GM23338 (cell line): ENCODE measurements at regions not wholly inside any gene's neighbourhood (a gene's known extent, or its start where the extent isn't known, plus 50 kb on each side); places are given as distances from the start of the nearest gene placed in this dataset.

Experiments
- ATAC-seq: fragments of 200-7000 bp; cut with Tn5 transposase; 3 replicates; pipeline ENCODE4 v1.9.1; 2020
- DNase-seq: peaks from one replicate; pipeline ENCODE4 v3.0.0-alpha.2; 2015; ENCODE audit warnings: low spot score
- H2AFZ ChIP-seq: fragments of 200-600 bp; sonication (generic); 2 replicates; pipeline ENCODE4 v1.8.0; 2016; ENCODE audit warnings: antibody characterized with exemption, mild to moderate bottlenecking, moderate library complexity
- H3F3A ChIP-seq: fragments of 200-600 bp; sonication (generic); replicated peaks from 2 replicates; pipeline ENCODE4 v1.8.0; 2017; ENCODE audit warnings: antibody characterized with exemption, mixed run types, low read depth
- H3K27ac ChIP-seq: fragments of 200-600 bp; sonication (generic); 2 replicates; pipeline ENCODE4 v1.6.1; 2016; ENCODE audit warnings: low read depth
- H3K27me3 ChIP-seq: fragments of 200-600 bp; sonication (generic); 2 replicates; pipeline ENCODE4 v1.8.0; 2016; ENCODE audit warnings: mild to moderate bottlenecking, mixed run types, moderate library complexity; ENCODE audit not compliant: insufficient read depth
- H3K36me3 ChIP-seq: fragments of 200-600 bp; sonication (generic); 2 replicates; pipeline ENCODE4 v1.8.0; 2016; ENCODE audit warnings: mild to moderate bottlenecking; ENCODE audit not compliant: insufficient read depth
- H3K4me1 ChIP-seq: fragments of 200-600 bp; sonication (generic); 2 replicates; pipeline ENCODE4 v1.8.0; 2016; ENCODE audit warnings: mild to moderate bottlenecking, moderate library complexity; ENCODE audit not compliant: insufficient read depth
- H3K4me2 ChIP-seq: fragments of 200-600 bp; sonication (generic); 2 replicates; pipeline ENCODE4 v1.7.1; 2017; ENCODE audit warnings: mixed run types
- H3K4me3 ChIP-seq: fragments of 200-600 bp; sonication (generic); 2 replicates; pipeline ENCODE4 v1.6.1; 2016; ENCODE audit warnings: mixed run types
- H3K79me2 ChIP-seq: fragments of 200-600 bp; sonication (generic); replicated peaks from 2 replicates; pipeline ENCODE4 v1.8.0; 2017; ENCODE audit warnings: mild to moderate bottlenecking; ENCODE audit not compliant: insufficient read depth
- H3K9me2 ChIP-seq: fragments of 200-600 bp; sonication (generic); 2 replicates; pipeline ENCODE4 v1.8.0; 2017; ENCODE audit not compliant: insufficient read depth
- H4K20me1 ChIP-seq: fragments of 200-600 bp; sonication (generic); replicated peaks from 2 replicates; pipeline ENCODE4 v1.8.0; 2017; ENCODE audit warnings: mild to moderate bottlenecking; ENCODE audit not compliant: insufficient read depth
- H3K27ac Mint-ChIP-seq: 2 replicates; pipeline ENCODE4 v1.8.0; 2020; ENCODE audit warnings: inconsistent platforms, mild to moderate bottlenecking, moderate library complexity, mixed read lengths
- H3K27me3 Mint-ChIP-seq: 3 replicates; pipeline ENCODE4 v1.8.0; 2022; ENCODE audit warnings: low read depth, mild to moderate bottlenecking, moderate library complexity, mixed read lengths, inconsistent platforms; ENCODE audit not compliant: insufficient read depth, poor library complexity
- H3K36me3 Mint-ChIP-seq: 3 replicates; pipeline ENCODE4 v1.8.0; 2021; ENCODE audit warnings: low read depth, mild to moderate bottlenecking, inconsistent platforms, moderate library complexity, mixed read lengths
- H3K4me1 Mint-ChIP-seq: 3 replicates; pipeline ENCODE4 v1.8.0; 2020; ENCODE audit warnings: mild to moderate bottlenecking, inconsistent platforms, mixed read lengths
- H3K4me3 Mint-ChIP-seq: 3 replicates; pipeline ENCODE4 v1.8.0; 2021; ENCODE audit warnings: moderate library complexity, mild to moderate bottlenecking, inconsistent platforms, mixed read lengths
- H3K9me3 Mint-ChIP-seq: 3 replicates; pipeline ENCODE4 v1.8.0; 2020; ENCODE audit warnings: moderate library complexity, mild to moderate bottlenecking, inconsistent platforms, mixed read lengths
- EZH2 ChIP-seq: fragments of 200-600 bp; sonication (generic); IDR thresholded peaks from one replicate; pipeline ENCODE4 v1.8.0; 2017; ENCODE audit warnings: antibody characterized with exemption, mild to moderate bottlenecking, low read depth; ENCODE audit not compliant: unreplicated experiment
- EZH2phosphoT487 ChIP-seq: fragments of 200-600 bp; sonication (generic); IDR thresholded peaks from one replicate; pipeline ENCODE4 v1.8.1; 2018; ENCODE audit warnings: antibody characterized with exemption; ENCODE audit not compliant: unreplicated experiment
- JUNB ChIP-seq: IDR thresholded peaks from one replicate; pipeline ENCODE4 v1.6.1; 2016; ENCODE audit warnings: antibody characterized with exemption; ENCODE audit not compliant: unreplicated experiment
- NANOG ChIP-seq: IDR thresholded peaks from 2 replicates; pipeline ENCODE4 v1.6.1; 2016; ENCODE audit warnings: antibody characterized with exemption, borderline replicate concordance
- POLR2AphosphoS5 ChIP-seq: IDR thresholded peaks from 2 replicates; pipeline ENCODE4 v1.6.1; 2016; ENCODE audit warnings: antibody characterized with exemption, low read depth
- ZNF114 ChIP-seq: fragments of 250-450 bp; sonication (Bioruptor Pico); IDR thresholded peaks from 2 replicates; pipeline ENCODE4 v1.5.0; 2020; ENCODE audit warnings: mild to moderate bottlenecking, moderate library complexity
- ZNF331 ChIP-seq: fragments of 250-450 bp; sonication (Bioruptor Pico); IDR thresholded peaks from 2 replicates; pipeline ENCODE4 v1.5.0; 2020; ENCODE audit warnings: low read depth, mild to moderate bottlenecking, moderate library complexity
- TF ChIP-seq, protein P1 (sequence below), 2 experiments: fragments of 200-600 bp in 1 of 2; sonication (generic) in 1 of 2; conservative IDR thresholded peaks; 2 replicates each; pipeline versions ENCODE4 v1.5.1 to v1.6.1; 2016 to 2017; ENCODE audit warnings: antibody characterized with exemption in 2 of 2, low read depth in 2 of 2, mild to moderate bottlenecking in 2 of 2, moderate library complexity in 1 of 2
- TF ChIP-seq, protein P2 (sequence below): fragments of 250-450 bp; sonication (Bioruptor Pico); IDR thresholded peaks from 2 replicates; pipeline ENCODE4 v1.5.0; 2020; ENCODE audit warnings: mild to moderate bottlenecking, moderate library complexity
- TF ChIP-seq, protein P3 (sequence below): IDR thresholded peaks from one replicate; pipeline ENCODE4 v1.6.1; 2018; ENCODE audit warnings: antibody characterized with exemption; ENCODE audit not compliant: unreplicated experiment

DNA sequence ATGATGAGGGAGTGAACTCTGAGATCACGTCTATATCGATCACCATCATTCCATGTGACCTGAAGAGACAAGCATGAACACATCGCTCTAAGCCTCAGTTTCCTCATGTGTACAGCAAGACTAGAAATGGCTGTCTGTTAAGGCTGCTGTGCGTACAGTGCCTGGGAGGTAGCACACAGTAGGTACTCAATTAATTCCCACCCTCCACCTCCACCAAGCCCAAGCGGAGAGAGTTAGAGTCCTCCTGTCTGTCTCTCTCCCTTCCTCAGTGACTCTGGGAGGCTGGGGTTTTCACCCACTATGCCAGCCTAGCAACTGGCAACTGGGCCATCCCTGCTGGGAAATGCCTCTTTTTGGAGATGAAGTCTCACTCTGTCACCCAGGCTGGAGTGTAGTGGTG, 318.3 kb upstream of the CCL2 start:
- Histone ChIP-seq H3K79me2 (no peaks in the 10 kb centered on the region), H3K4me1 (no peaks in the 10 kb centered on the region), H3K9me2 (0 out of 2 replicates have a peak, but pooled peaks cover 4% of the 10 kb centered on the region), H3K27ac (no peak overlapping the region), H3K36me3 (no peaks in the 10 kb centered on the region), H3K4me3 (no peak overlapping the region), H3K27me3 (no peaks in the 10 kb centered on the region), H2AFZ (no peak overlapping the region), H4K20me1 (no peaks in the 10 kb centered on the region; the same call in 1 of the 2 replicates), H3F3A (no peaks in the 10 kb centered on the region), H3K4me2 (no peak overlapping the region)
- H3K4me1 Mint-ChIP-seq: peaks cover 17% of the 10 kb centered on the region
- no peak overlapping the region for H3K27ac Mint-ChIP-seq
- H3K4me3 Mint-ChIP-seq: no peak overlapping the region
- peaks cover 8% of the 10 kb centered on the region for H3K27me3 Mint-ChIP-seq
- TF ChIP-seq NANOG (no peak), ZNF331 (CRISPR knock-in tag) (no peak), POLR2AphosphoS5 (no peak), EZH2phosphoT487 (no peak), JUNB (no peak), ZNF114 (CRISPR knock-in tag) (no peak), EZH2 (no peak)
- TF ChIP-seq, protein P1, sequence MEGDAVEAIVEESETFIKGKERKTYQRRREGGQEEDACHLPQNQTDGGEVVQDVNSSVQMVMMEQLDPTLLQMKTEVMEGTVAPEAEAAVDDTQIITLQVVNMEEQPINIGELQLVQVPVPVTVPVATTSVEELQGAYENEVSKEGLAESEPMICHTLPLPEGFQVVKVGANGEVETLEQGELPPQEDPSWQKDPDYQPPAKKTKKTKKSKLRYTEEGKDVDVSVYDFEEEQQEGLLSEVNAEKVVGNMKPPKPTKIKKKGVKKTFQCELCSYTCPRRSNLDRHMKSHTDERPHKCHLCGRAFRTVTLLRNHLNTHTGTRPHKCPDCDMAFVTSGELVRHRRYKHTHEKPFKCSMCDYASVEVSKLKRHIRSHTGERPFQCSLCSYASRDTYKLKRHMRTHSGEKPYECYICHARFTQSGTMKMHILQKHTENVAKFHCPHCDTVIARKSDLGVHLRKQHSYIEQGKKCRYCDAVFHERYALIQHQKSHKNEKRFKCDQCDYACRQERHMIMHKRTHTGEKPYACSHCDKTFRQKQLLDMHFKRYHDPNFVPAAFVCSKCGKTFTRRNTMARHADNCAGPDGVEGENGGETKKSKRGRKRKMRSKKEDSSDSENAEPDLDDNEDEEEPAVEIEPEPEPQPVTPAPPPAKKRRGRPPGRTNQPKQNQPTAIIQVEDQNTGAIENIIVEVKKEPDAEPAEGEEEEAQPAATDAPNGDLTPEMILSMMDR (conservative IDR thresholded peaks at IDR 0.05; ENCODE audit: low read depth in 2 of 2): no peak
- TF ChIP-seq, protein P2, sequence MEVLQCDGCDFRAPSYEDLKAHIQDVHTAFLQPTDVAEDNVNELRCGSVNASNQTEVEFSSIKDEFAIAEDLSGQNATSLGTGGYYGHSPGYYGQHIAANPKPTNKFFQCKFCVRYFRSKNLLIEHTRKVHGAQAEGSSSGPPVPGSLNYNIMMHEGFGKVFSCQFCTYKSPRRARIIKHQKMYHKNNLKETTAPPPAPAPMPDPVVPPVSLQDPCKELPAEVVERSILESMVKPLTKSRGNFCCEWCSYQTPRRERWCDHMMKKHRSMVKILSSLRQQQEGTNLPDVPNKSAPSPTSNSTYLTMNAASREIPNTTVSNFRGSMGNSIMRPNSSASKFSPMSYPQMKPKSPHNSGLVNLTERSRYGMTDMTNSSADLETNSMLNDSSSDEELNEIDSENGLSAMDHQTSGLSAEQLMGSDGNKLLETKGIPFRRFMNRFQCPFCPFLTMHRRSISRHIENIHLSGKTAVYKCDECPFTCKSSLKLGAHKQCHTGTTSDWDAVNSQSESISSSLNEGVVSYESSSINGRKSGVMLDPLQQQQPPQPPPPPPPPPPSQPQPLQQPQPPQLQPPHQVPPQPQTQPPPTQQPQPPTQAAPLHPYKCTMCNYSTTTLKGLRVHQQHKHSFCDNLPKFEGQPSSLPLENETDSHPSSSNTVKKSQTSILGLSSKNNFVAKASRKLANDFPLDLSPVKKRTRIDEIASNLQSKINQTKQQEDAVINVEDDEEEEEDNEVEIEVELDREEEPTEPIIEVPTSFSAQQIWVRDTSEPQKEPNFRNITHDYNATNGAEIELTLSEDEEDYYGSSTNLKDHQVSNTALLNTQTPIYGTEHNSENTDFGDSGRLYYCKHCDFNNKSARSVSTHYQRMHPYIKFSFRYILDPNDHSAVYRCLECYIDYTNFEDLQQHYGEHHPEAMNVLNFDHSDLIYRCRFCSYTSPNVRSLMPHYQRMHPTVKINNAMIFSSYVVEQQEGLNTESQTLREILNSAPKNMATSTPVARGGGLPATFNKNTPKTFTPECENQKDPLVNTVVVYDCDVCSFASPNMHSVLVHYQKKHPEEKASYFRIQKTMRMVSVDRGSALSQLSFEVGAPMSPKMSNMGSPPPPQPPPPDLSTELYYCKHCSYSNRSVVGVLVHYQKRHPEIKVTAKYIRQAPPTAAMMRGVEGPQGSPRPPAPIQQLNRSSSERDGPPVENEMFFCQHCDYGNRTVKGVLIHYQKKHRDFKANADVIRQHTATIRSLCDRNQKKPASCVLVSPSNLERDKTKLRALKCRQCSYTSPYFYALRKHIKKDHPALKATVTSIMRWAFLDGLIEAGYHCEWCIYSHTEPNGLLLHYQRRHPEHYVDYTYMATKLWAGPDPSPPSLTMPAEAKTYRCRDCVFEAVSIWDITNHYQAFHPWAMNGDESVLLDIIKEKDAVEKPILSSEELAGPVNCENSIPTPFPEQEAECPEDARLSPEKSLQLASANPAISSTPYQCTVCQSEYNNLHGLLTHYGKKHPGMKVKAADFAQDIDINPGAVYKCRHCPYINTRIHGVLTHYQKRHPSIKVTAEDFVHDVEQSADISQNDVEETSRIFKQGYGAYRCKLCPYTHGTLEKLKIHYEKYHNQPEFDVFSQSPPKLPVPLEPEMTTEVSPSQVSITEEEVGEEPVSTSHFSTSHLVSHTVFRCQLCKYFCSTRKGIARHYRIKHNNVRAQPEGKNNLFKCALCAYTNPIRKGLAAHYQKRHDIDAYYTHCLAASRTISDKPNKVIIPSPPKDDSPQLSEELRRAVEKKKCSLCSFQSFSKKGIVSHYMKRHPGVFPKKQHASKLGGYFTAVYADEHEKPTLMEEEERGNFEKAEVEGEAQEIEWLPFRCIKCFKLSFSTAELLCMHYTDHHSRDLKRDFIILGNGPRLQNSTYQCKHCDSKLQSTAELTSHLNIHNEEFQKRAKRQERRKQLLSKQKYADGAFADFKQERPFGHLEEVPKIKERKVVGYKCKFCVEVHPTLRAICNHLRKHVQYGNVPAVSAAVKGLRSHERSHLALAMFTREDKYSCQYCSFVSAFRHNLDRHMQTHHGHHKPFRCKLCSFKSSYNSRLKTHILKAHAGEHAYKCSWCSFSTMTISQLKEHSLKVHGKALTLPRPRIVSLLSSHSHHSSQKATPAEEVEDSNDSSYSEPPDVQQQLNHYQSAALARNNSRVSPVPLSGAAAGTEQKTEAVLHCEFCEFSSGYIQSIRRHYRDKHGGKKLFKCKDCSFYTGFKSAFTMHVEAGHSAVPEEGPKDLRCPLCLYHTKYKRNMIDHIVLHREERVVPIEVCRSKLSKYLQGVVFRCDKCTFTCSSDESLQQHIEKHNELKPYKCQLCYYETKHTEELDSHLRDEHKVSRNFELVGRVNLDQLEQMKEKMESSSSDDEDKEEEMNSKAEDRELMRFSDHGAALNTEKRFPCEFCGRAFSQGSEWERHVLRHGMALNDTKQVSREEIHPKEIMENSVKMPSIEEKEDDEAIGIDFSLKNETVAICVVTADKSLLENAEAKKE: no peak
- TF ChIP-seq, protein P3, sequence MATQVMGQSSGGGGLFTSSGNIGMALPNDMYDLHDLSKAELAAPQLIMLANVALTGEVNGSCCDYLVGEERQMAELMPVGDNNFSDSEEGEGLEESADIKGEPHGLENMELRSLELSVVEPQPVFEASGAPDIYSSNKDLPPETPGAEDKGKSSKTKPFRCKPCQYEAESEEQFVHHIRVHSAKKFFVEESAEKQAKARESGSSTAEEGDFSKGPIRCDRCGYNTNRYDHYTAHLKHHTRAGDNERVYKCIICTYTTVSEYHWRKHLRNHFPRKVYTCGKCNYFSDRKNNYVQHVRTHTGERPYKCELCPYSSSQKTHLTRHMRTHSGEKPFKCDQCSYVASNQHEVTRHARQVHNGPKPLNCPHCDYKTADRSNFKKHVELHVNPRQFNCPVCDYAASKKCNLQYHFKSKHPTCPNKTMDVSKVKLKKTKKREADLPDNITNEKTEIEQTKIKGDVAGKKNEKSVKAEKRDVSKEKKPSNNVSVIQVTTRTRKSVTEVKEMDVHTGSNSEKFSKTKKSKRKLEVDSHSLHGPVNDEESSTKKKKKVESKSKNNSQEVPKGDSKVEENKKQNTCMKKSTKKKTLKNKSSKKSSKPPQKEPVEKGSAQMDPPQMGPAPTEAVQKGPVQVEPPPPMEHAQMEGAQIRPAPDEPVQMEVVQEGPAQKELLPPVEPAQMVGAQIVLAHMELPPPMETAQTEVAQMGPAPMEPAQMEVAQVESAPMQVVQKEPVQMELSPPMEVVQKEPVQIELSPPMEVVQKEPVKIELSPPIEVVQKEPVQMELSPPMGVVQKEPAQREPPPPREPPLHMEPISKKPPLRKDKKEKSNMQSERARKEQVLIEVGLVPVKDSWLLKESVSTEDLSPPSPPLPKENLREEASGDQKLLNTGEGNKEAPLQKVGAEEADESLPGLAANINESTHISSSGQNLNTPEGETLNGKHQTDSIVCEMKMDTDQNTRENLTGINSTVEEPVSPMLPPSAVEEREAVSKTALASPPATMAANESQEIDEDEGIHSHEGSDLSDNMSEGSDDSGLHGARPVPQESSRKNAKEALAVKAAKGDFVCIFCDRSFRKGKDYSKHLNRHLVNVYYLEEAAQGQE: no peak
- ATAC-seq (no peak), DNase-seq (no peak)
- 0 out of 3 replicates have a peak, but pooled peaks cover 3% of the 10 kb centered on the region for H3K9me3 Mint-ChIP-seq
- no peaks in the 10 kb centered on the region for H3K36me3 Mint-ChIP-seq
